ENCODE measurements at regions not wholly inside any gene's neighbourhood (a gene's known extent, or its start where the extent isn't known, plus 50 kb on each side); places are given as distances from the start of the nearest gene placed in this dataset.

DNA sequence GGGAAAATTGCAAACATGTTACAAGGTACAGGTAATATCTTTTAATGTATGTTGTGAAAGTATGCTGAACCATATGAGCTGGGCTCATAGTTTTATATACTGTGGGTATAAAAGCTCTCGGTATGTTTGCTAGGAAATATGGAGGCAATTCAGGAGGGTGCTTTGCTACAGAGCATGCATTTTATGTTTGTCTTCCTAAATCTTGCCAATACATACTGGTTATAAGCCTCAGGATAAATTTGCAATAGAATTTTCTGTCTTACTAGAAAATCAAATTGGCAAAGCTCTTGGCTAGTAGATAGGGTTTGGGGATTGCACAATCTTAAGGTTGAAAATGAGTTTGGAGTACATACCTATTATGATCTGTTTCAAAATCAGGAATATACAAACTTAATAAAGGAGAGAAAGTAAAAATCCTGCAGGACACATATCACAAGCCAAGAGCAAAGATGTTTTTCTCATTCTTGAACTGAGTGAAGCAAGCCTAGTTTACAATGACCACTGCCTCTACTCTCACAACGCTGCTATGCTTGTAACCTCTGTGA is 751.2 kb downstream of the HDGFL1 start:
- Histone ChIP-seq H3K4me2 (ENCODE audit: low read length) (no peak overlapping the region), H4K20me1 (ENCODE audit: insufficient read depth, low read length) (no peaks in the 10 kb centered on the region), H3K79me2 (ENCODE audit: low read length) (no peaks in the 10 kb centered on the region), H3K9ac (ENCODE audit: low read length) (no peak overlapping the region), H3K27ac (ENCODE audit: low read length) (no peak overlapping the region), H3K27me3 (ENCODE audit: low read depth, low read length) (no peaks in the 10 kb centered on the region), H3K4me1 (ENCODE audit: low read length) (peaks cover 5% of the 10 kb centered on the region; the same call in 1 of the 2 replicates), H3K9me3 (ENCODE audit: insufficient read depth, low read length) (no peaks in the 10 kb centered on the region), H3K36me3 (replicated peaks; ENCODE audit: low read depth, low read length) (no peaks in the 10 kb centered on the region), H2AFZ (ENCODE audit: low read depth, low read length) (no peak overlapping the region), H3K4me3 (ENCODE audit: low read length) (no peak overlapping the region)
- TF ChIP-seq, protein P1, sequence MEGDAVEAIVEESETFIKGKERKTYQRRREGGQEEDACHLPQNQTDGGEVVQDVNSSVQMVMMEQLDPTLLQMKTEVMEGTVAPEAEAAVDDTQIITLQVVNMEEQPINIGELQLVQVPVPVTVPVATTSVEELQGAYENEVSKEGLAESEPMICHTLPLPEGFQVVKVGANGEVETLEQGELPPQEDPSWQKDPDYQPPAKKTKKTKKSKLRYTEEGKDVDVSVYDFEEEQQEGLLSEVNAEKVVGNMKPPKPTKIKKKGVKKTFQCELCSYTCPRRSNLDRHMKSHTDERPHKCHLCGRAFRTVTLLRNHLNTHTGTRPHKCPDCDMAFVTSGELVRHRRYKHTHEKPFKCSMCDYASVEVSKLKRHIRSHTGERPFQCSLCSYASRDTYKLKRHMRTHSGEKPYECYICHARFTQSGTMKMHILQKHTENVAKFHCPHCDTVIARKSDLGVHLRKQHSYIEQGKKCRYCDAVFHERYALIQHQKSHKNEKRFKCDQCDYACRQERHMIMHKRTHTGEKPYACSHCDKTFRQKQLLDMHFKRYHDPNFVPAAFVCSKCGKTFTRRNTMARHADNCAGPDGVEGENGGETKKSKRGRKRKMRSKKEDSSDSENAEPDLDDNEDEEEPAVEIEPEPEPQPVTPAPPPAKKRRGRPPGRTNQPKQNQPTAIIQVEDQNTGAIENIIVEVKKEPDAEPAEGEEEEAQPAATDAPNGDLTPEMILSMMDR (IDR thresholded peaks at IDR 0.05; ENCODE audit: low read depth, low read length): no peak
- TF ChIP-seq EZH2phosphoT487 (IDR thresholded peaks at IDR 0.05; ENCODE audit: low read depth): no peak

DNA sequence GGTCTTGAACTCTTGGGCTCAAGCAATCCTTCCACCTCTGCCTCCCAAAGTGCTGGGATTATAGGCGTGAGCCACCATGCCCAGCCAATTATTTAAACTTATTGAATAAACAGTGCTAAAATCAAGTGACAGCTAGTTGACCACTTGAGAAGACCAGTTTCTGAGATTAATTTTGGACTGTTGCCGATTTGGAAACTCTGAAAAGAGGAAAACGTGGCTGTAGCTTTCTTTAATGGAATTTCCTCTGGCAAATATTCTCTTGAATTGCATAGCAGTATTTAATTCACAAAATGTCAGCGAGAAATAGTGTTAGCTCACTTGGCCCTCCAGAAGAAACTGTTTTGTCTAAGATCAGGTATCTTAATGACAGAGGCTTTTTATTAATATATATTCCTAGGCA is 754.5 kb downstream of the HDGFL1 start:
- no peaks in the 10 kb centered on the region for H3K4me1 ChIP-seq (ENCODE audit: low read length)
- H3K9ac ChIP-seq (ENCODE audit: low read length): no peak overlapping the region
- H3K4me3 ChIP-seq (ENCODE audit: low read length): no peak overlapping the region
- H2AFZ ChIP-seq (ENCODE audit: low read depth, low read length): no peak overlapping the region
- H3K4me2 ChIP-seq (ENCODE audit: low read length): no peak overlapping the region
- no peaks in the 10 kb centered on the region for H3K9me3 ChIP-seq (ENCODE audit: insufficient read depth, low read length)
- H3K27ac ChIP-seq (ENCODE audit: low read length): no peak overlapping the region
- no peaks in the 10 kb centered on the region for H3K27me3 ChIP-seq (ENCODE audit: low read depth, low read length)
- TF ChIP-seq, protein P1 (IDR thresholded peaks at IDR 0.05; ENCODE audit: low read depth, low read length): no peak
- no peak for TF ChIP-seq EZH2phosphoT487 (IDR thresholded peaks at IDR 0.05; ENCODE audit: low read depth)
- H3K36me3 ChIP-seq (replicated peaks; ENCODE audit: low read depth, low read length): no peaks in the 10 kb centered on the region
- no peaks in the 10 kb centered on the region for H3K79me2 ChIP-seq (ENCODE audit: low read length)
- no peaks in the 10 kb centered on the region for H4K20me1 ChIP-seq (ENCODE audit: insufficient read depth, low read length)

DNA sequence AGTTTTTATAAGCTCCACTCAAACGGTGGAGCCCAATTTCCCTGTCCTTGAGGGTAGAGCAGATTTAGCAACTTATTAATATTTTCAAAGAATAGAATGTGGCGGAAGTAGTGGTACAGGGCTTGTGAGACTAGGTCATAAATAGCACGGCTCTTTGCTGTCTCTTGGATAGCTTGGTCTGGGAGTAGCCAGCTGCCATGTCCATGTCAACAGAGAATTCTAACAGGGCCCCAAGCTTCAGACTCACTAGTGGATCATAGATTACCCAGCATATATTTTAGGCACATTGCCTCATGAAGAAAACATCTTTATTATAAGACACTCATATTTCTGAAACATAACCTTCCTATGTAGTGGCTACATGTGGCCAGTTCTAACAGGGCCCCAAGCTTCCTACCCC is 755.7 kb downstream of the HDGFL1 start:
- TF ChIP-seq EZH2phosphoT487 (IDR thresholded peaks at IDR 0.05; ENCODE audit: low read depth): no peak
- TF ChIP-seq, protein P1 (IDR thresholded peaks at IDR 0.05; ENCODE audit: low read depth, low read length): no peak
- Histone ChIP-seq H3K79me2 (ENCODE audit: low read length) (no peaks in the 10 kb centered on the region), H3K27me3 (ENCODE audit: low read depth, low read length) (no peaks in the 10 kb centered on the region)

DNA sequence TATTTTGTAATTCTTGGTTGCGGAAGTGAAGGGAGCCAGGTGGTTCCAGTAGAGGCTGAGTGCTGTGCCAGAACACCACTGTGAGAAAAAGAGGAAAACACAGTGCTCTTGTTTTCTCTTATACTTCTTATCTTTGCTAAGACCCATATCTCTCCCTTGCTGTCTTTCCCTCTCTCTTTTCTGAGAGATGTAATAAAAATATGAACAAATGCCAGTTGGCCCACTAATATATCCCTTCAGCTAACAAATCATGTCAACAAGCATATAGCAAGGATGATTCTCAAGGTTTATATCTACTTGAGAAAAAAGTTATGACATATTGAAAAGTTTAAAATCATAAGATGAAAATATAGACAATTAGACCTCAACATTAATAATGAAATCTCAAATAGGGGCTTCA is 758.3 kb downstream of the HDGFL1 start:
- Histone ChIP-seq H3K4me2 (ENCODE audit: low read length) (no peak overlapping the region), H3K27ac (ENCODE audit: low read length) (no peak overlapping the region), H3K4me3 (ENCODE audit: low read length) (no peak overlapping the region)

More for the DNA sequence above, 755.7 kb downstream of the HDGFL1 start:
- Histone ChIP-seq H4K20me1 (ENCODE audit: insufficient read depth, low read length) (no peaks in the 10 kb centered on the region), H3K9ac (ENCODE audit: low read length) (no peak overlapping the region), H3K27ac (ENCODE audit: low read length) (no peak overlapping the region), H3K4me3 (ENCODE audit: low read length) (no peak overlapping the region), H3K36me3 (replicated peaks; ENCODE audit: low read depth, low read length) (no peaks in the 10 kb centered on the region), H3K9me3 (ENCODE audit: insufficient read depth, low read length) (no peaks in the 10 kb centered on the region), H2AFZ (ENCODE audit: low read depth, low read length) (no peak overlapping the region), H3K4me1 (ENCODE audit: low read length) (no peaks in the 10 kb centered on the region), H3K4me2 (ENCODE audit: low read length) (no peak overlapping the region)

More for the DNA sequence above, 758.3 kb downstream of the HDGFL1 start:
- no peak overlapping the region for H2AFZ ChIP-seq (ENCODE audit: low read depth, low read length)
- no peaks in the 10 kb centered on the region for H3K79me2 ChIP-seq (ENCODE audit: low read length)
- no peak overlapping the region for H3K9ac ChIP-seq (ENCODE audit: low read length)
- H3K9me3 ChIP-seq (ENCODE audit: insufficient read depth, low read length): no peaks in the 10 kb centered on the region
- H3K36me3 ChIP-seq (replicated peaks; ENCODE audit: low read depth, low read length): no peaks in the 10 kb centered on the region
- no peaks in the 10 kb centered on the region for H3K4me1 ChIP-seq (ENCODE audit: low read length)
- no peaks in the 10 kb centered on the region for H3K27me3 ChIP-seq (ENCODE audit: low read depth, low read length)
- no peak for TF ChIP-seq EZH2phosphoT487 (IDR thresholded peaks at IDR 0.05; ENCODE audit: low read depth)
- TF ChIP-seq, protein P1 (IDR thresholded peaks at IDR 0.05; ENCODE audit: low read depth, low read length): no peak
- no peaks in the 10 kb centered on the region for H4K20me1 ChIP-seq (ENCODE audit: insufficient read depth, low read length)

Measured in OCI-LY3 (cell line).